ENCODE measurements at regions not wholly inside any gene's neighbourhood (a gene's known extent, or its start where the extent isn't known, plus 50 kb on each side); places are given as distances from the start of the nearest gene placed in this dataset.

- ChIA-PET CTCF (no interaction called here), POLR2A (no interaction called here)
- no peak for DNase-seq (ENCODE audit: extremely low spot score)
- TF ChIP-seq FOXK2 (IDR thresholded peaks at IDR 0.05) (no peak), SUZ12 (IDR thresholded peaks at IDR 0.05) (no peak)
- TF ChIP-seq, protein P1, sequence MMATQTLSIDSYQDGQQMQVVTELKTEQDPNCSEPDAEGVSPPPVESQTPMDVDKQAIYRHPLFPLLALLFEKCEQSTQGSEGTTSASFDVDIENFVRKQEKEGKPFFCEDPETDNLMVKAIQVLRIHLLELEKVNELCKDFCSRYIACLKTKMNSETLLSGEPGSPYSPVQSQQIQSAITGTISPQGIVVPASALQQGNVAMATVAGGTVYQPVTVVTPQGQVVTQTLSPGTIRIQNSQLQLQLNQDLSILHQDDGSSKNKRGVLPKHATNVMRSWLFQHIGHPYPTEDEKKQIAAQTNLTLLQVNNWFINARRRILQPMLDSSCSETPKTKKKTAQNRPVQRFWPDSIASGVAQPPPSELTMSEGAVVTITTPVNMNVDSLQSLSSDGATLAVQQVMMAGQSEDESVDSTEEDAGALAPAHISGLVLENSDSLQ (IDR thresholded peaks at IDR 0.05) = no peak
These were observed 683.0 kb downstream of the NR2F2 start for GRCh38 chr15:97013491-97013890.

- ChIA-PET POLR2A (no interaction called here), CTCF (no interaction called here)
- DNase-seq (ENCODE audit: extremely low spot score) = no peak
- TF ChIP-seq FOXM1 (IDR thresholded peaks at IDR 0.05; ENCODE audit: borderline replicate concordance) (no peak), TARDBP (IDR thresholded peaks at IDR 0.05) (no peak), SP1 (IDR thresholded peaks at IDR 0.05) (no peak)
These were observed 683.5 kb downstream of the NR2F2 start for GRCh38 chr15:97014001-97014400.

GRCh38 chr15:97023488-97023844 lies 693.0 kb downstream of the NR2F2 start:
- TF ChIP-seq FOXA1 (IDR thresholded peaks at IDR 0.05) = no peak
- TF ChIP-seq ELF4 (IDR thresholded peaks at IDR 0.05) = no peak
- no peak for TF ChIP-seq FOXM1 (IDR thresholded peaks at IDR 0.05; ENCODE audit: borderline replicate concordance)
- no peak for TF ChIP-seq HDGF (IDR thresholded peaks at IDR 0.05; ENCODE audit: borderline replicate concordance)
- TF ChIP-seq FOXK2 (IDR thresholded peaks at IDR 0.05) = no peak
- TF ChIP-seq LEF1 (IDR thresholded peaks at IDR 0.05; ENCODE audit: borderline replicate concordance) = no peak
- TF ChIP-seq SUZ12 (IDR thresholded peaks at IDR 0.05) = no peak
- TF ChIP-seq SP1 (IDR thresholded peaks at IDR 0.05) = no peak
- TF ChIP-seq BHLHE40 (IDR thresholded peaks at IDR 0.05; ENCODE audit: borderline replicate concordance) = no peak
- TF ChIP-seq CTBP1 (IDR thresholded peaks at IDR 0.05; ENCODE audit: borderline replicate concordance) = no peak
- no peak for TF ChIP-seq NFRKB (IDR thresholded peaks at IDR 0.05)
- TF ChIP-seq L3MBTL2 (conservative IDR thresholded peaks at IDR 0.05) = no peak
- ChIA-PET CTCF (no interaction called here), POLR2A (no interaction called here)
- DNase-seq (ENCODE audit: extremely low spot score) = no peak

DNA sequence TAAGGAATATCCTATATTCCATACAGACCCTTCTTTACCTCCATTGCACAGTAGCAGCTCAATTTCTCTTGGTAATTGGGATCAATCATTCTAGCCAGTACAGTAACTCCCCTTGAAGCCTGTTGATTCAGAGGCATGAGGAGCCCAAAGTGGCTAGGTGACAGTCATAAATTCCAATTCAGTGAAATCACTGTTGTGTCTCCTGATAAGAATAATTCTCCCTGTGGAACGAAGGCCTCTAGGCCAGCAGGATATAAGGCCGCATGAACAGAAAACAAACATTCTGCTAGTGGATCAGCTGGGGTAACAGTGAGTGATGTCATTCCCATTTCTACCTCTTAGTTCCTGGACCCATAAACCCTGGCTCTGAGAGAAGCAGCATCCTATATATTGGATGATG lies 696.3 kb downstream of the NR2F2 start:
- CTCF ChIA-PET = no interaction called here
- POLR2A ChIA-PET = no interaction called here
- no peak for DNase-seq (ENCODE audit: extremely low spot score)
- TF ChIP-seq ZNF384 (IDR thresholded peaks at IDR 0.05) (no peak), BHLHE40 (IDR thresholded peaks at IDR 0.05; ENCODE audit: borderline replicate concordance) (no peak), LEF1 (IDR thresholded peaks at IDR 0.05; ENCODE audit: borderline replicate concordance) (no peak), CTBP1 (IDR thresholded peaks at IDR 0.05; ENCODE audit: borderline replicate concordance) (no peak), HDGF (IDR thresholded peaks at IDR 0.05; ENCODE audit: borderline replicate concordance) (no peak)

GRCh38 chr15:97027772-97028171 lies 697.3 kb downstream of the NR2F2 start:
- no peak for TF ChIP-seq FOXA1 (IDR thresholded peaks at IDR 0.05)
- no peak for TF ChIP-seq BHLHE40 (IDR thresholded peaks at IDR 0.05; ENCODE audit: borderline replicate concordance)
- no peak for TF ChIP-seq HDGF (IDR thresholded peaks at IDR 0.05; ENCODE audit: borderline replicate concordance)
- TF ChIP-seq SUZ12 (IDR thresholded peaks at IDR 0.05) = no peak
- no peak for TF ChIP-seq FOXM1 (IDR thresholded peaks at IDR 0.05; ENCODE audit: borderline replicate concordance)
- TF ChIP-seq ZNF384 (IDR thresholded peaks at IDR 0.05) = no peak
- TF ChIP-seq L3MBTL2 (conservative IDR thresholded peaks at IDR 0.05) = no peak
- TF ChIP-seq CTBP1 (IDR thresholded peaks at IDR 0.05; ENCODE audit: borderline replicate concordance) = no peak
- no peak for TF ChIP-seq ELF4 (IDR thresholded peaks at IDR 0.05)
- TF ChIP-seq LEF1 (IDR thresholded peaks at IDR 0.05; ENCODE audit: borderline replicate concordance) = no peak
- TF ChIP-seq FOXK2 (IDR thresholded peaks at IDR 0.05) = no peak
- ChIA-PET POLR2A (no interaction called here), CTCF (no interaction called here)
- no peak for DNase-seq (ENCODE audit: extremely low spot score)

DNA sequence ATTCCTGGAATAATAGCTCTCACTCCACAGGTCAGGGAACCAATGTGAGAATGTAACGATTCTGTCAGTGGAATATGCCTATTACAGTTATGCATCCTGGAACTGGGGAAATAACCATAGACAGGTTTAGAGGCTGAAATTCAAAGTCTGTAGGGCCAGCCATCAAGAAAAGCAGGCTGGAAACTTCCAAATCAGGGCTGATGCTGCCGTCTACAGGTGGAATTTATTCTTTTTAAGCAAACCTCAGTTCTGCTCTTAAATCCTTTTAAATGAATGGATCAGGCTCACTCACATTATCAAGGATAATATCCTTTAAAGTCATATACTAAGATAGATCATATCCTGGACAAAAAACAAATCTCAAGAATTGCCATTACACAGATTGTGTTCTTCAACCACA lies 699.8 kb downstream of the NR2F2 start:
- TF ChIP-seq FOXA1 (IDR thresholded peaks at IDR 0.05) = no peak
- TF ChIP-seq L3MBTL2 (conservative IDR thresholded peaks at IDR 0.05) = no peak
- TF ChIP-seq ZNF384 (IDR thresholded peaks at IDR 0.05) = no peak
- TF ChIP-seq, protein P1 (IDR thresholded peaks at IDR 0.05) = no peak
- no peak for TF ChIP-seq BHLHE40 (IDR thresholded peaks at IDR 0.05; ENCODE audit: borderline replicate concordance)
- TF ChIP-seq CTBP1 (IDR thresholded peaks at IDR 0.05; ENCODE audit: borderline replicate concordance) = no peak
- TF ChIP-seq FOXK2 (IDR thresholded peaks at IDR 0.05) = no peak
- no peak for TF ChIP-seq SP1 (IDR thresholded peaks at IDR 0.05)
- TF ChIP-seq HDGF (IDR thresholded peaks at IDR 0.05; ENCODE audit: borderline replicate concordance) = no peak
- no peak for TF ChIP-seq NFRKB (IDR thresholded peaks at IDR 0.05)
- TF ChIP-seq LEF1 (IDR thresholded peaks at IDR 0.05; ENCODE audit: borderline replicate concordance) = no peak
- TF ChIP-seq TARDBP (IDR thresholded peaks at IDR 0.05) = no peak
- no peak for TF ChIP-seq SUZ12 (IDR thresholded peaks at IDR 0.05)
- TF ChIP-seq ARNT (IDR thresholded peaks at IDR 0.05) = no peak
- no peak for TF ChIP-seq FOXM1 (IDR thresholded peaks at IDR 0.05; ENCODE audit: borderline replicate concordance)
- no peak for TF ChIP-seq ELF4 (IDR thresholded peaks at IDR 0.05)
- no peak for DNase-seq (ENCODE audit: extremely low spot score)
- POLR2A ChIA-PET = no interaction called here
- CTCF ChIA-PET = no interaction called here

DNA sequence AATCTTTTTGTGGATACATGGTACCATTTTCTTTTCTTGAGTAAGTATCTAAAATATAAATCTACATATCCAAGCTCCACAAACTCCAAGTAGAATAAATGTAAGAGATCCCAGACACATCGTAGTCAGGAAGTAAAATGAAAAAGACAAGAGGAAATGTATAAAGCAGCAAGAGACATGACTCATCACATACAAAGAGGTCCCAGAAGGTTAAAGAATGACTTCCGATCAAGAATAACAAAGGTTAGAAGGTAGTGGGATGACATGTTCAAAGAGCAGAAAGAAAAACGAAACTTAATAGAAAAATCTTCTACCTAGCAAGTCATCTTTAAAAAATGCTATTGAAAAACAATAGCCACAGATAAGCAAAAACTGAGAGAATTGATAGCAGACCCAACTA lies 705.8 kb downstream of the NR2F2 start:
- DNase-seq (ENCODE audit: extremely low spot score) = no peak
- ChIA-PET CTCF (interaction anchor here (0.6 kb wide), 1 partner anchor 11 kb away, joined by 3 read pairs; no protein-coding TSS in a partner anchor), POLR2A (no interaction called here)
- TF ChIP-seq SUZ12 (IDR thresholded peaks at IDR 0.05) = no peak
- TF ChIP-seq L3MBTL2 (conservative IDR thresholded peaks at IDR 0.05) = no peak

GRCh38 chr15:97037080-97037479 lies 706.6 kb downstream of the NR2F2 start:
- TF ChIP-seq BHLHE40 (IDR thresholded peaks at IDR 0.05; ENCODE audit: borderline replicate concordance) = no peak
- no peak for TF ChIP-seq FOXA1 (IDR thresholded peaks at IDR 0.05)
- TF ChIP-seq CTBP1 (IDR thresholded peaks at IDR 0.05; ENCODE audit: borderline replicate concordance) = no peak
- TF ChIP-seq LEF1 (IDR thresholded peaks at IDR 0.05; ENCODE audit: borderline replicate concordance) = no peak
- no peak for TF ChIP-seq FOXM1 (IDR thresholded peaks at IDR 0.05; ENCODE audit: borderline replicate concordance)
- no peak for TF ChIP-seq ZNF384 (IDR thresholded peaks at IDR 0.05)
- TF ChIP-seq L3MBTL2 (conservative IDR thresholded peaks at IDR 0.05) = no peak
- TF ChIP-seq FOXK2 (IDR thresholded peaks at IDR 0.05) = no peak
- ChIA-PET POLR2A (no interaction called here), CTCF (no interaction called here)
- no peak for DNase-seq (ENCODE audit: extremely low spot score)

Measured in HEK293T (cell line).